PC-9 (cell line): ENCODE measurements at regions not wholly inside any gene's neighbourhood (a gene's known extent, or its start where the extent isn't known, plus 50 kb on each side); places are given as distances from the start of the nearest gene placed in this dataset.

ENCODE experiments used
- BruUV-seq: library from RNA; stranded (reverse); fragments of 400-500 nt; replicated peaks from 2 replicates; lab custom pipeline; 2021; lab: Mats Ljungman, UMichigan
- CTCF ChIA-PET: fragments of 300-600 bp; sonication (Branson Sonifier 250); formaldehyde crosslinking; loops from one replicate; lab custom pipeline; 2022; ENCODE audit warnings: antibody characterized with exemption; lab: Charles Lee
- POLR2A ChIA-PET: fragments of 300-600 bp; sonication (Branson Sonifier 250); formaldehyde crosslinking; loops from one replicate; lab custom pipeline; 2022; ENCODE audit warnings: antibody characterized with exemption; ENCODE audit not compliant: unreplicated experiment; lab: Charles Lee
- DNase-seq, 2 experiments: peaks; one replicate each; pipeline versions ENCODE4 v3.0.0 to v3.0.0-alpha.2; 2015 to 2022; ENCODE audit warnings: mixed read lengths in 1 of 2
- H2AFZ ChIP-seq: fragments of 200-600 bp; sonication (generic); 2 replicates; pipeline ENCODE4 v1.8.1; 2017; ENCODE audit warnings: antibody characterized with exemption
- H3F3A ChIP-seq: fragments of 200-600 bp; sonication (generic); 2 replicates; pipeline ENCODE4 v1.8.1; 2017; ENCODE audit warnings: antibody characterized with exemption, mild to moderate bottlenecking, low read depth; ENCODE audit not compliant: insufficient read depth
- H3K27ac ChIP-seq: fragments of 200-600 bp; sonication (generic); 2 replicates; pipeline ENCODE4 v1.6.1; 2016; ENCODE audit warnings: mixed run types
- H3K27me3 ChIP-seq: fragments of 200-600 bp; sonication (generic); 2 replicates; pipeline ENCODE4 v1.6.1; 2016; ENCODE audit warnings: low read depth, mixed run types; ENCODE audit not compliant: insufficient read depth
- H3K36me3 ChIP-seq: fragments of 200-600 bp; sonication (generic); 2 replicates; pipeline ENCODE4 v1.6.1; 2016; ENCODE audit warnings: low read depth, mixed run types
- H3K4me1 ChIP-seq: fragments of 200-600 bp; sonication (generic); replicated peaks from 2 replicates; pipeline ENCODE4 v1.6.1; 2016; ENCODE audit warnings: mixed run types; ENCODE audit not compliant: insufficient read depth
- H3K4me2 ChIP-seq: fragments of 200-600 bp; sonication (generic); 2 replicates; pipeline ENCODE4 v1.6.1; 2017; ENCODE audit warnings: mixed run types
- H3K4me3 ChIP-seq: fragments of 200-600 bp; sonication (generic); 2 replicates; pipeline ENCODE4 v1.6.1; 2016; ENCODE audit warnings: mixed run types
- H3K79me2 ChIP-seq: fragments of 200-600 bp; sonication (generic); 2 replicates; pipeline ENCODE4 v1.6.1; 2017; ENCODE audit warnings: low read depth, mixed run types
- H3K9me2 ChIP-seq: fragments of 200-600 bp; sonication (generic); 2 replicates; pipeline ENCODE4 v1.8.1; 2017; ENCODE audit warnings: mild to moderate bottlenecking; ENCODE audit not compliant: insufficient read depth
- H3K9me3 ChIP-seq: fragments of 200-600 bp; sonication (generic); 2 replicates; pipeline ENCODE4 v1.8.1; 2016; ENCODE audit warnings: low read depth; ENCODE audit not compliant: insufficient read depth
- H4K20me1 ChIP-seq: fragments of 200-600 bp; sonication (generic); 2 replicates; pipeline ENCODE4 v1.8.1; 2017; ENCODE audit not compliant: insufficient read depth
- EZH2 ChIP-seq: fragments of 200-600 bp; sonication (generic); IDR thresholded peaks from 2 replicates; pipeline ENCODE4 v1.8.0; 2017; ENCODE audit warnings: antibody characterized with exemption, low read depth
- intact Hi-C: fragments of 100-400 bp; cut with micrococcal nuclease; formaldehyde crosslinking; loops from one replicate; pipeline ENCODE4 v1.10.0; 2022; ENCODE audit not compliant: unreplicated experiment
- TF ChIP-seq, protein P1 (sequence below): fragments of 200-600 bp; sonication (generic); conservative IDR thresholded peaks from 2 replicates; pipeline ENCODE4 v1.6.1; 2017; ENCODE audit warnings: mixed run types, antibody characterized with exemption, mild to moderate bottlenecking, moderate library complexity

- Histone ChIP-seq H3K4me2 (no peak overlapping the region), H3F3A (no peaks in the 10 kb centered on the region), H3K4me1 (no peaks in the 10 kb centered on the region), H3K79me2 (no peaks in the 10 kb centered on the region), H3K27ac (no peak overlapping the region), H3K9me3 (no peaks in the 10 kb centered on the region), H2AFZ (no peak overlapping the region), H4K20me1 (no peaks in the 10 kb centered on the region), H3K36me3 (no peaks in the 10 kb centered on the region), H3K9me2 (no peaks in the 10 kb centered on the region), H3K4me3 (no peak overlapping the region), H3K27me3 (no peaks in the 10 kb centered on the region)
- intact Hi-C loops, result no loop called here
- POLR2A ChIA-PET, result no interaction called here
- CTCF ChIA-PET, result no interaction called here
- BruUV-seq, result no TSS peak
- no peak for DNase-seq
- TF ChIP-seq EZH2, result no peak
- TF ChIP-seq, protein P1, sequence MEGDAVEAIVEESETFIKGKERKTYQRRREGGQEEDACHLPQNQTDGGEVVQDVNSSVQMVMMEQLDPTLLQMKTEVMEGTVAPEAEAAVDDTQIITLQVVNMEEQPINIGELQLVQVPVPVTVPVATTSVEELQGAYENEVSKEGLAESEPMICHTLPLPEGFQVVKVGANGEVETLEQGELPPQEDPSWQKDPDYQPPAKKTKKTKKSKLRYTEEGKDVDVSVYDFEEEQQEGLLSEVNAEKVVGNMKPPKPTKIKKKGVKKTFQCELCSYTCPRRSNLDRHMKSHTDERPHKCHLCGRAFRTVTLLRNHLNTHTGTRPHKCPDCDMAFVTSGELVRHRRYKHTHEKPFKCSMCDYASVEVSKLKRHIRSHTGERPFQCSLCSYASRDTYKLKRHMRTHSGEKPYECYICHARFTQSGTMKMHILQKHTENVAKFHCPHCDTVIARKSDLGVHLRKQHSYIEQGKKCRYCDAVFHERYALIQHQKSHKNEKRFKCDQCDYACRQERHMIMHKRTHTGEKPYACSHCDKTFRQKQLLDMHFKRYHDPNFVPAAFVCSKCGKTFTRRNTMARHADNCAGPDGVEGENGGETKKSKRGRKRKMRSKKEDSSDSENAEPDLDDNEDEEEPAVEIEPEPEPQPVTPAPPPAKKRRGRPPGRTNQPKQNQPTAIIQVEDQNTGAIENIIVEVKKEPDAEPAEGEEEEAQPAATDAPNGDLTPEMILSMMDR, result no peak
These were observed 163.6 kb upstream of the SPEF2 start for GRCh38 chr5:35454011-35454525.

DNA sequence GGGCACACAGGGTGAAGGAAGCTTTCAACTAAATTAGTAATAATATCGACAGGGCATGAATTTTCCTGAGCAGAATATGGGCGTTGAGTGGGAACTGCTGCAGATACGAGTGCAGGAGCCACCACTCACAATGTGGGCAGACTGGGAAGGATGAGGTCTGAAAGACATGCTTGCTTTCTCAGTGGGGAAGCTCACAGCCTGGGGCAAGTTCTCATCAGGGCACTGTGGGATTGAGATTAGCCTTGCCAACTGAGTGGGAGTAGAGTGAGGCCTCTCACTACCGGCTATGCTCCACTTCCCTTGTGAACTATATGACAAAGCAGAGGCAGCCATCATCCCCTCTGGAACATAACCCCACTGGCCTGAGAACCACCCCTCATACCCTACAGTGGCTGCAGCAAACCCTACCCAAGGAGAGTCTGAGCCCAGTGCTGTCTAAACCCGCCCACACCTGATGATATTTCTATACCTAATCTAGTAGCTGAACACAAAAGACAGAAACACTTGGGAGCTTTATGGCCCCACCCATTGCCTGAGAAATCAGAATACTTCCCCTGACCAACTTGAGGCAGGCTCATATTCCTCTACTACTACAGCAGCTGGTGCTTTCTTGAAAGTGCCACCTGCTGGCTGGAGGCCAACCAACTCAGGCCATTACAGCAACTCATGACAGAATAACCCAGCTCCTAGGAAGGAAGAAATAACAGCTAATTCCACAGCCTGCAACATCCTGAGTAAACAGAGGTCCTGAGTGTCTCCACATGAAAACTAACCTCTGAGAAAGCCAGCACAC lies 173.7 kb upstream of the SPEF2 start:
- Histone ChIP-seq H3K79me2 (no peaks in the 10 kb centered on the region), H3K27ac (no peak overlapping the region), H3K27me3 (peaks cover 4% of the 10 kb centered on the region; the same call in 1 of the 2 replicates), H3F3A (no peaks in the 10 kb centered on the region), H3K4me2 (no peak overlapping the region), H3K9me2 (no peaks in the 10 kb centered on the region), H3K9me3 (no peaks in the 10 kb centered on the region), H2AFZ (no peak overlapping the region), H3K36me3 (no peaks in the 10 kb centered on the region), H4K20me1 (no peaks in the 10 kb centered on the region), H3K4me3 (no peak overlapping the region), H3K4me1 (no peaks in the 10 kb centered on the region)
- no peak for DNase-seq
- TF ChIP-seq EZH2, result no peak
- TF ChIP-seq, protein P1, result no peak
- BruUV-seq, result no TSS peak
- ChIA-PET CTCF (no interaction called here), POLR2A (no interaction called here)
- intact Hi-C loops, result no loop called here

- H3K4me2 ChIP-seq, result no peak overlapping the region
- peaks cover 10% of the 10 kb centered on the region; the same call in 1 of the 2 replicates for H3K27me3 ChIP-seq
- BruUV-seq, result no TSS peak
- DNase-seq, result no peak
- intact Hi-C loops, result no loop called here
- ChIA-PET POLR2A (no interaction called here), CTCF (no interaction called here)
- no peaks in the 10 kb centered on the region for H4K20me1 ChIP-seq
- H2AFZ ChIP-seq, result no peak overlapping the region
- H3K9me2 ChIP-seq, result no peaks in the 10 kb centered on the region; the same call in 1 of the 2 replicates
- H3K36me3 ChIP-seq, result no peaks in the 10 kb centered on the region
- H3K4me3 ChIP-seq, result no peak overlapping the region
- no peaks in the 10 kb centered on the region for H3K4me1 ChIP-seq
- no peak overlapping the region for H3K27ac ChIP-seq
- no peaks in the 10 kb centered on the region for H3K9me3 ChIP-seq
- TF ChIP-seq, protein P1, result no peak
- TF ChIP-seq EZH2, result no peak
- H3F3A ChIP-seq, result no peaks in the 10 kb centered on the region
- no peaks in the 10 kb centered on the region for H3K79me2 ChIP-seq
These were observed 174.6 kb upstream of the SPEF2 start for GRCh38 chr5:35442885-35443639.
